ENCODE measurements at regions not wholly inside any gene's neighbourhood (a gene's known extent, or its start where the extent isn't known, plus 50 kb on each side); places are given as distances from the start of the nearest gene placed in this dataset.

GRCh38 chr4:18391354-18391728, 369.8 kb upstream of the LCORL start:
- TF ChIP-seq POLR2A (IDR thresholded peaks at IDR 0.05) (no peak), CTCF (IDR thresholded peaks at IDR 0.05) (no peak), POLR2AphosphoS5 (IDR thresholded peaks at IDR 0.05) (no peak)

All from transverse colon (tissue), 4 donors.